HG02885 (cell line): ENCODE measurements at regions not wholly inside any gene's neighbourhood (a gene's known extent, or its start where the extent isn't known, plus 50 kb on each side); places are given as distances from the start of the nearest gene placed in this dataset.
"Not testable (repeated sequence)": the region's sequence is repeated elsewhere in the genome, so short reads cannot be mapped to it uniquely, and the experiment has no call there.

Experiments used
- ATAC-seq: cut with Tn5 transposase; IDR thresholded peaks from one replicate; pipeline ENCODE4 v1.9.1; 2021; ENCODE audit warnings: mild to moderate bottlenecking; ENCODE audit not compliant: unreplicated experiment, poor library complexity

GRCh38 chr9:73919712-73920111 lies 577.4 kb upstream of the RORB start:
- ATAC-seq, result no peak

- no peak for ATAC-seq
Observed at GRCh38 chr9:73923796-73924195, 573.3 kb upstream of the RORB start.

GRCh38 chr9:73951147-73951546 lies 546.0 kb upstream of the RORB start:
- no peak for ATAC-seq

GRCh38 chr9:73962792-73963191 lies 534.3 kb upstream of the RORB start:
- no peak for ATAC-seq

DNA sequence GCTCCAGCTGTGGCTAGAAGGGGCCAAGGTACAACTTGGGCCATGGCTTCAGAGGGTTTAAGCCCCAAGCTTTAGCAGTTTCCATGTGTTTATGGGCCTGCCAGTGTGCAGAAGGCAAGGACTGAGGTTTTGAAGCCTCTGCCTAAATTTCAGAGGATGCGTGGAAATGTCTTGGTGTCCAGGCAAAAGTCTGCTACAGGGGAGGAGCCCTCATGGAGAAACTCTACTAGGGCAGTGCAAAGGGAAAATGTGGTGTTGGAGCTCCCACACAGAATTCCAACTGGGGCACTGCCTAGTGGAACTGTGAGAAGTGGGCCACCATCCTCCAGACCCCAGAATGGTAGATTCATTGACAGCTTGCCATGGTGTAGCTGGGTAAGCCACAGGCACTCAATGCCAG lies 527.2 kb upstream of the RORB start:
- no peak for ATAC-seq

DNA sequence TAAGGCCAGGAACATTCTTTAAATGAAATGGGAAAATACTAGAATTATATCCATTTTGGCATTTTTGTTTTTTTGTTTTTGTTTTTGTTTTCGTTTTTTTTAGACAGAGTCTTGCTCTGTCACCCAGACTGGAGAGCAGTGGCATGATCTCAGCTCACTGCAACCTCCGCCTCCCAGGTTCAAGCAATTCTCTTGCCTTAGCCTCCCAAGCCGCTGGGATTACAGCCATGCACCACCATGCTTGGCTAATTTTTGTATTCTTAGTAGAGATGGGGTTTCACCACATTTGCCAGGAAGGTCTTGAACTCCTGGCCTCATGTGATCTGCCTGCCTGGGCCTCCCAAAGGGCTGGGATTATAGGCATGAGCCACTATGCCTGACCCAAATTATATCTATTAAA lies 520.7 kb upstream of the RORB start:
- not testable (repeated sequence) for ATAC-seq

GRCh38 chr9:73979894-73980264 lies 517.3 kb upstream of the RORB start:
- ATAC-seq, result no peak

GRCh38 chr9:73980754-73981153 lies 516.4 kb upstream of the RORB start:
- ATAC-seq, result no peak

DNA sequence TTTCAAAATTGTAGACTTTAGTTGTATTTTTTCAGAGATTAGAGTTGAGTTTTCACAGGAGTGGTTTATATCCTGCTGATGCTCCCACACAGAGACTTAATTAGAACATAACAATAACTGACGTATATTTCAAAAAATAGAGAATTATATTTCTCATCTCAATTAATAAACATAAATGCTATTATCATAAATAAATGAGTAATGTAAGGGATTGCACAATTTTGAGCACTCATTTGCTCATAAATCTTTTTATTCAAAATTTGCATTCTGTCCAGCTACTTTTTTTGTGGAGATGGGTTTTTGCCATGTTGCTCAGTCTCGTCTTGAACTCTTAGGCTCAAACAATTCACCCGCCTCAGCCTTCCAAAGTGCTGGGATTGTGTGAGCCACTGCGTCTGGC lies 515.7 kb upstream of the RORB start:
- ATAC-seq, result no peak

- no peak for ATAC-seq
Observed at GRCh38 chr9:73995836-73996235, 501.3 kb upstream of the RORB start.

- ATAC-seq, result no peak
Observed at GRCh38 chr9:73996844-73997243, 500.3 kb upstream of the RORB start.

DNA sequence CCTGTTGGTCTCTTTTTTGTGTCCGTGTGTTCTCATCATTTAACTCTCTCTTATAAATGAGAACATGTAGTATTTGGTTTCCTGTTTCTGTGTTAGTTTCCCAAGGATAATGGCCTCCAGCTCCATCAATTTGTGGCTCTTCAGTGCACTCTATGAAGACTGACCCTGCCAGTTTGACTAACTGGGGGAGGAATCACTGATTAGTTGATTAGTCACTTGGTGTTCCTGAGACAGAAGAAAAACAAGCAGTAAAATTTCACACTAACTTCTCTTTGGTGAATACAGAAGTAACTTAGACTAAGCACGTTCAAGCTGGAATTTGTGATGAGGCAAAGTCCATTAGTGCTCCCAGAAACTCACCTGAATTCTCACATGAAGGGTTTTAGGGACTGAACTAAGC lies 495.8 kb upstream of the RORB start:
- ATAC-seq, result no peak

DNA sequence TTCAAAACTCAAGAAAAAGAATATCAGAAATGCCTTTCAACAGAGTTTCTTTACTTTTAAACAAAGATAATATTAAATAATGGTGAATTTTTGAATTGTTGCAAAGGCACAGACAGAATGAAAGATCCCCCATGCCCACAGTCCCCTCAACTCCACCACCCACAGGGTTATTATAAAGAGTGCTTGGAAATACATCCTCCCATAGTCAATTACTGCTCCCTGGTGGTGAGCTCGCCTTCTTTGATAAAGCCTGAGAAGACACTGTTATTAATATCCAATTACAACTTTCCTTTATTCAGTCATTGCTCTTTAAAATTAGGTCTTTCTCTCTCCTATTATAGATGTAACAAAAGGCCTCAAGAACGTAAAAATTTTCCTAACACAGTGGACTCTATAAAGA lies 490.2 kb upstream of the RORB start:
- ATAC-seq, result no peak

- ATAC-seq, result no peak
Observed at GRCh38 chr9:74007833-74008232, 489.3 kb upstream of the RORB start.

DNA sequence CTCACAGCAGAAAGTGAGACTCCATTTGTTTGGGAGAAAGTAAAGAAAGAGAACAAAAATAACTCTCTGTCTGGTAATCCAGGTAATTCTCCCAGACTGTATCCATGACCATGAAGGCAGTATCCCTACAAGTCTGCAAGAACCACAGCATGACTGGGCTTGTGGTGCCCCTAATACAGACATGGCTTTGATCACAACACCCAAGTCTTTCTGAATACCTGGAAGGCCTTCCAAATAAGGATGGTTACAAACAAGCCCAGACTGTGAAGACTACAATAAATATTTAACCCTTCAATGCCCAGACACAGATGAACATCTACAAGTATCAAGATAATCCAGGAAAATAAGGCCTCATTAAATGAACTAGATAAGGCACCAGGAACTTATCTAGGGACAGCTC lies 481.1 kb upstream of the RORB start:
- no peak for ATAC-seq

GRCh38 chr9:74025402-74025925 lies 471.7 kb upstream of the RORB start:
- ATAC-seq, result no peak

DNA sequence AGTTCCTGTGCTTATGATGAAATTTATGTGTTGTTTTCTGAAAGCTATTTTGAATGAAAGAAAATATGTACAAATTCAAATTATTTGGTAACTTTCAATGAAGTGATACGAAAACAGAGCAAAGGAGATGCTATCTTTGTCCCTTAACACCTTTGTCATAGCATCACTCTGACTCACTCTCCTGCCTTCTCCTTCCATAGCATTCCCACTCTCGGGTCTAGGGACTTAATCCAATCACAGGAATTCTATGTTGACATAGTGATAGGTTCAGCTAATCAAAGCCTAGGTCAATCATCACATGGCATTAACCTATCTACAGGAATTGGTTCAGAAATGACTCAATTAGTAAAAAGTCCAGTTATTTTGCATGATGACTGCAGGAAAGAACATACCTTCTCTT lies 464.7 kb upstream of the RORB start:
- no peak for ATAC-seq

DNA sequence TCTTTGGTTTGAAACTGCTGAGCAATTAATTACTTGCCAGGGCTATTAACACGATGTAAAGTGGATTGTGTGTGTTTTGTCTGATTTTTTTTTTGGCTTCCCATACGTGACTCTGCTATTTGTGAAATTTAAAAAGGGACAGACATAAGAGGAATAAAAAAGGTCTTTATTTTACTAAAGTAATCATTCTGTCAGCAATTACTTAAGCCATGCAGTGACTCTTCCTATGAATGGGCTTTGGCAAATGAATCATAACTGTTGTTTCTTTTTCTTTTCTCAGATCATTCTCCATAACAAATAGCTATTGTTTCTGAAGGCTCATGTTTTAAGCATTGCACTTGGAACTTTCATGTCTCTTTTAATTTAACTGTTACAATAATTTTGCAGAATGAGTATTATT lies 461.3 kb upstream of the RORB start:
- no peak for ATAC-seq

- ATAC-seq, result no peak
Observed at GRCh38 chr9:74036549-74037231, 460.4 kb upstream of the RORB start.

DNA sequence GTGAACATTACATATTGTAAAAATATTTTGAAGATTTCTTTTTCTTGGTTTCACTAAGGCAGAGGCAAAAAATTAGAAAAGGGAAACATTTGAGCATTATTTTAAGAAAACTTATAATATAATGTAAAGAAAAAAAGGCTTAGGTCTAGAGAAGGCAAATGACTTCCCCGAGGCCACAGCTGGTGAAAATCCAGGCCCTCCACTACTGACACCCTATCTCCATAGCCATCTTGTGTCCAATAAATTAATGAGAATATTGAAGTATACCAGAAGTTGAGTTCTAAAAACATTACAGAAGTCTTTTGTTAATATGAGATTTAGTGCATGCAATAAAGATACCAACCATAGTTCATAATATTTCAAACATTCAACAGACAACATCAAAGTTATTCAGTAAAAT lies 459.9 kb upstream of the RORB start:
- no peak for ATAC-seq

DNA sequence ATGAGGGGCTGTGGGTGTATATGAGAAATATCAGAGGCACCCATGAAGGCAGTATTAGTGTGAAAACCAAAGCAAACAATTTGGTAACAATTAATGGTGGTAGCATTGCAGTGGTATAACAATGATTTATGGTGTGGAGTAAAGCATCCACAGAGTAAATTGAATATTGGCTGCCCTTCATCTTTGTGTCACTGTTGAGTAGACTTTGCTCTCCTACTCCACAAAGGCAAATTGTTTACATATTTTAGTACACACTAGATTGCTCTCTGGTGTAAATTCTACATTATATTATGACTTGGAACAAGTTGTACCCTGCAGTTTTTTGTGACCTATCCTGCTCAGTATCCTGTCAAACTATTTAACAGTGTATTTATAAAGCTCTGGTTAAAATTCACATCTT lies 455.5 kb upstream of the RORB start:
- ATAC-seq, result no peak

DNA sequence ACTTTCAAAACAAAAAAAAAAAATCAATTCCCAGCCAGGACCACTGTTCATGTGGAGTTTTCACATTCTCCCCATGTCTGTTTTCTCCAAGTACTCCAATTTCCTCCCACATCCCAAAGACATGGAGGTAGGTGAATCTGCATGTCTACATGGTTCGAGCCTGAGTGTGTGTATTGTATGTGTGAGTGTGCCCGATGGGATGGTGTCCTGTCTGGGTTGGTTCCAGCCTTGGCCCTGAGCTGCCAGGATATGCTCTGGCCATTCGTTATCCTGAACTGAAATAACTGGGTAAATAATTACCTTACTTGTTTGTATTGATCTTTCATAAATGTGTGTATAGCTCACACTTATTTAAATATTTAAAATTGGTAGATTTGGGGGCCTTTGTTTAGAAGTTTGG lies 452.3 kb upstream of the RORB start:
- ATAC-seq, result no peak

DNA sequence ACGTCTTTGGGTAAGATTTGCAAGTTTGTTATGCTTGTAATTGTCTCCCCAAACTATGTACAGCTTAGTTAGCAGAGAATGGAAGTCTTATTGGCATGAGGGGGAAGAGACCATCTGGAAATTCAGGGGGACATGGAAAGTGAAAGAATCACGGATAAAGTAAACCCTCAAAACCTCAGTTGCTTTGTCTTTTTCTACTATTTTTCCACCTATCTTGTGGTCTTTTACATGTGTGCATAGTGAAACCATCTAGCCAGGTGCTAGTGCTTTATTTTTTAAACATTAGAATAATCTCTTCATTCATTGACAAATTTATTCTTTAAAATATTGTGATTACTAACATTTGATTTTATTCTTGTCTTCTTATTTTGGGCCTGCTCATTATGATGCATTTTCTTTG lies 441.1 kb upstream of the RORB start:
- no peak for ATAC-seq
